Right cardiac atrium (tissue), 5 donors: ENCODE measurements at regions not wholly inside any gene's neighbourhood (a gene's known extent, or its start where the extent isn't known, plus 50 kb on each side); places are given as distances from the start of the nearest gene placed in this dataset.

Experiments used
- ATAC-seq, 2 donors: fragments of 200-7000 bp; cut with Tn5 transposase; one replicate each; pipeline versions ENCODE4 v1.8.0 to v1.9.1; 2020; ENCODE audit warnings: moderate library complexity in 2 of 2, mild to moderate bottlenecking in 1 of 2
- DNase-seq, 3 donors: peaks; one replicate each; pipeline ENCODE4 v3.0.0-alpha.2; 2020
- H3K27ac ChIP-seq: one replicate; pipeline ENCODE4 v1.5.1; 2013; ENCODE audit warnings: mild to moderate bottlenecking, low read length, control low read depth, moderate library complexity
- H3K27me3 ChIP-seq: one replicate; pipeline ENCODE4 v1.6.1; 2013; ENCODE audit not compliant: control insufficient read depth, insufficient read depth
- H3K4me1 ChIP-seq: one replicate; pipeline ENCODE4 v1.6.1; 2013; ENCODE audit warnings: low read length; ENCODE audit not compliant: control insufficient read depth, insufficient read depth
- H3K4me3 ChIP-seq: one replicate; pipeline ENCODE4 v1.5.1; 2013; ENCODE audit warnings: low read length, control low read depth
- H3K9me3 ChIP-seq: one replicate; pipeline ENCODE4 v1.6.1; 2013; ENCODE audit warnings: low read length; ENCODE audit not compliant: control insufficient read depth
- WGBS: extraction: QIAGEN DNeasy Blood & Tissue Kit; methylation state at CpG from one replicate; pipeline ENCODE4 v1.1.7; 2013; 5-methylcytosine and 5-hydroxymethylcytosine counted together
- intact Hi-C, 4 donors: fragments of 100-400 bp; cut with DNase I; formaldehyde crosslinking; loops; one replicate each; pipeline versions ENCODE4 v1.11.0 to v1.14.0; 2022 to 2023
- donor health status: healthy with polysubstance abuse.
- donor health status: DM: no; HTN: yes; CAD: no.
- donor health status: DM: no; HTN: no; CAD: no.
- donor health status: DM: no; HTN: yes; CAD: no; lungs with severe emphysema.
- donor health status: DM: yes; HTN: yes; CAD: no.

DNA sequence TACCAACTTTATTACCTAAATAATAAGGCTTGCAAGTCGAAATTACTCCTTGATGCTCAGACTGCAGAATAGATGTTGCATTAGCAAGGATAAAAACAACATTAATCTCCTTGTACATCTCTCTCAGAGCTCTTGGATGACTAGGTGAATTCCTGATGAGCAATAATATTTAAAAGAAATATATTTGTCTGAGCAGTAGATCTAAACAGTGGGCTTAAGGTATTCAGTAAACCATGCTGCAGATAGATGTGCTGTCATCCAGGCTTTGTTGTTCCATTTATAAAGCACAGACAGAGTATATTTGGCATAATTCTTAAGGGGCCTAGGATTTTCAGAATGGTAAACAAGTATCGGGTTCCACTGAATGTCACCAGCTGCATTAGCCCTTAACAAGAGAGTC is 257.1 kb downstream of the TUSC7 start:
- DNase-seq (no peak), ATAC-seq (no peak)
- intact Hi-C loops, result no loop called here
- Histone ChIP-seq H3K4me1 (no peaks in the 10 kb centered on the region), H3K27ac (no peak overlapping the region), H3K4me3 (no peak overlapping the region), H3K9me3 (no peaks in the 10 kb centered on the region), H3K27me3 (no peaks in the 10 kb centered on the region)
- 73% methylated on average over 2 of the region's 2 CpGs for WGBS

DNA sequence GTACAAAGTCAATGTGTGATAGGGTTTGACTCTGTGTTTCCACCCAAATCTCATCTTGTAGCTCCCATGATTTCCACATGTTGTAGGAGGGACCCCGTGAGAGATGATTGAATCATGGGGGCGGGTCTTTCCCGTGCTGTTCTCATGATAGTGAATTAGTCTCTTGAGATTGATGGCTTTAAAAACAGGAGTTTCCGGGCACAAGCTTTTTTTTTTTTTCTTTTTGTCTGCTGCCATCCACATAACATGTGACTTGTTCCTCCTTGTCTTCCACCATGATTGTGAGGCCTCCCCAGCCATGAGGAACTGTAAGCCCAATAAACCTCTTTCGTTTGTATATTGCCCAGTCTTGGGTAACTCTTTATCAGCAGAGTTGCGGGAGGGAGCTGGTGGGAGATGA is 259.6 kb downstream of the TUSC7 start:
- WGBS, result 67% methylated on average over 6 of the region's 6 CpGs

DNA sequence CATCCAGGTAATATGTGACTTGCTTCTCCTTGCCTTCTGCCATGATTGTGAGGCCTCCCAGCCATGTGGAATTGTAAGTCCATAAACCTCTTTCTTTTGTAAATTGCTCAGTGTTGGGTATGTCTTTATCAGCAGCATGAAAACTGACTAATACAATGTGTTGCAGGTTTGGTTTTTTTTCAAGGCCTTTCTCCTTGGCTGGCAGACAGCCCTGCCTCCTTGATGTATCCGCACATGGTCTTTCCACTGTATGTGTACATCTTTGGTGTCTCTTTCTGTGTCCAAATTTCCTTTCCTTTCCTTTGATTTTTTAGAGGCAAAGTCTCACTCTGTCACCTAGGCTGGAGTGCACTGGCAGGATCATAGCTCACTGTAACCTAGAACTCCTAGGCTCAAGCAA is 260.1 kb downstream of the TUSC7 start:
- intact Hi-C loops, result no loop called here
- DNase-seq (no peak), ATAC-seq (no peak)
- WGBS, result 98% methylated on average over 1 of the region's 1 CpG
- no peaks in the 10 kb centered on the region for H3K27me3 ChIP-seq
- no peak overlapping the region for H3K27ac ChIP-seq
- no peaks in the 10 kb centered on the region for H3K9me3 ChIP-seq
- no peak overlapping the region for H3K4me3 ChIP-seq
- no peaks in the 10 kb centered on the region for H3K4me1 ChIP-seq

More for the DNA sequence above, 259.6 kb downstream of the TUSC7 start:
- ATAC-seq (no peak), DNase-seq (no peak)
- Histone ChIP-seq H3K4me1 (no peaks in the 10 kb centered on the region), H3K4me3 (no peak overlapping the region), H3K27ac (no peak overlapping the region), H3K9me3 (no peaks in the 10 kb centered on the region), H3K27me3 (no peaks in the 10 kb centered on the region)
- intact Hi-C loops, result no loop called here

DNA sequence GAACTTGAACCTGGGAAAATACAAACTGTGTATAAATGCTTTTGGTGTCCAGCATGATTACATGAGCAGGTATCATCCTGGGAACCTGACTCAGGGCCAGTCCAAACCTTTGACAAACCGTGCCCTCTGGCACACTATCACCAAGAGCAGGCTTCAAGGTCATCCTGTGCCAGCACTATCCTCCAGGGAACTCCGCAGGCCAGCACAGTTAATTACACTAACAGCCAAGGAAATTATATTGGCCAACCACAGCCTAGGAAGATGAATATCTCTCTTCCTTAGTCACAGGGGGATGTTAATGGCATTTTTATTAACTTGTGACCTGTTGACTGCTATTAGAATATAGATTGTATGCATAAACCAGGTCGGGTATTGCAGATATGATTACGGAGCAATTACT is 262.0 kb downstream of the TUSC7 start:
- no peak overlapping the region for H3K4me3 ChIP-seq
- DNase-seq (no peak), ATAC-seq (no peak)
- WGBS, result 36% methylated on average over 4 of the region's 4 CpGs
- no peak overlapping the region for H3K27ac ChIP-seq
- H3K9me3 ChIP-seq, result no peaks in the 10 kb centered on the region
- H3K4me1 ChIP-seq, result no peaks in the 10 kb centered on the region
- no peaks in the 10 kb centered on the region for H3K27me3 ChIP-seq
- intact Hi-C loops, result no loop called here

DNA sequence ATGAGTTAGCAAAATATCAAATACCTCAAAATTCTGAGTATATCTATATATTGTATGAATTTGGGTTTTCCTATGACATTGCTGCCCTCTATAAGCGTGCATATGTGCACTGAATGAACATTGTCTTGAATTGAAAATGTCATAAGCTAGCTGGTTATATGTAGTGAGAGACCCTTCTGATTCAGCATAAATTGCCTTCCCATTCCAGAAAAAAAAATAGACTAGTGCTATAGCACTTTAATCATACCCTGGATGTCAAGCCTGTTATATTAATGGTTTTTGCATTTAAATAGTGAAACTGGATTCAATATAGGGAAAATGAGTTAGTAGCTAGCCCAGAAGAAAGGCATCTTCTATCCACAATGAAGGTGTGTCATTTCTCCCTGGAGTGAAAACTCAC is 265.1 kb downstream of the TUSC7 start:
- intact Hi-C loops, result no loop called here
- no peak for ATAC-seq
- 84% methylated on average over 1 of the region's 1 CpG for WGBS
- H3K27me3 ChIP-seq, result no peaks in the 10 kb centered on the region
- no peaks in the 10 kb centered on the region for H3K4me1 ChIP-seq
- H3K4me3 ChIP-seq, result no peak overlapping the region
- DNase-seq, result no peak
- no peak overlapping the region for H3K27ac ChIP-seq
- no peaks in the 10 kb centered on the region for H3K9me3 ChIP-seq

DNA sequence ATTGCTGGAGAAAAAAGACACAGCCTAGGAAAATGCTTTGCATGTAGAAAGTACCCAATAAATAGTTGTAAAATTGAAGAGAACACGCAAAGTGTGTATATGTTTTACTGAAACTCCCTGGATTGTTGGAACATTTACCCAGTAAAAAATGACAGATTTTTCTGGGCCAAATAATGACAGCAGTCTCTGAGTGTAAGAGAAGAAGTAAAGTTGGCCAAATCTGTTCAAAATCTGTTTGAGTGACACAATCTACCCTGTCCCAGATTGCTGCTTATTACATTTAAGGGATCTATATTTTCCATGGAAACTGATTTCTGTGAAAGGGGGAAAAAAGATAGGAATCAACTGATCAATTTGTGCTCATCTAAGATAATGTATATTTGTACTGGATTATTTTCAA is 267.9 kb downstream of the TUSC7 start:
- Histone ChIP-seq H3K27me3 (no peaks in the 10 kb centered on the region), H3K4me3 (no peak overlapping the region), H3K9me3 (no peaks in the 10 kb centered on the region), H3K4me1 (no peaks in the 10 kb centered on the region), H3K27ac (no peak overlapping the region)
- WGBS, result 93% methylated on average over 1 of the region's 1 CpG
- DNase-seq, result no peak
- intact Hi-C loops, result no loop called here
- no peak for ATAC-seq

DNA sequence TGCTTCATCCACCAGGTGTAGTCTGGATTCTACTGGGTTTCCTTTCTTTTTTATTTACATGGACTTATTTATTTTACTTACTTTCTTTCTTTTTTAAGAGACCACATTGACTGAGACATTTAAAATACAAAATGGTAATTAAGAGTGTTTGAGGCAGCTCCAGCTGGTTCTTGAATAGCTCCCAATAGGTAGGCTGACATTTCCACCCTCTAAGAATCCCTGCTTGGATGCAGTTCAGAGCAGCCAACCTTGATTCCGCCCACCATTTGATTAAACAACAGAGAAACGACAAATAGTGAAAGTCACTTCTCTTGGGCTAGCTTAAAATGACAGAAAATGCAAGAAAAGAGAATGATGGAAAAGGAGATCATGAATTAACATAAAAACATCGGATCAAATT is 270.5 kb downstream of the TUSC7 start:
- intact Hi-C loops, result no loop called here
- DNase-seq (no peak), ATAC-seq (no peak)
- H3K4me3 ChIP-seq, result no peak overlapping the region
- H3K27ac ChIP-seq, result no peak overlapping the region
- 66% methylated on average over 3 of the region's 3 CpGs for WGBS
- H3K4me1 ChIP-seq, result no peaks in the 10 kb centered on the region
- no peaks in the 10 kb centered on the region for H3K27me3 ChIP-seq
- no peaks in the 10 kb centered on the region for H3K9me3 ChIP-seq

DNA sequence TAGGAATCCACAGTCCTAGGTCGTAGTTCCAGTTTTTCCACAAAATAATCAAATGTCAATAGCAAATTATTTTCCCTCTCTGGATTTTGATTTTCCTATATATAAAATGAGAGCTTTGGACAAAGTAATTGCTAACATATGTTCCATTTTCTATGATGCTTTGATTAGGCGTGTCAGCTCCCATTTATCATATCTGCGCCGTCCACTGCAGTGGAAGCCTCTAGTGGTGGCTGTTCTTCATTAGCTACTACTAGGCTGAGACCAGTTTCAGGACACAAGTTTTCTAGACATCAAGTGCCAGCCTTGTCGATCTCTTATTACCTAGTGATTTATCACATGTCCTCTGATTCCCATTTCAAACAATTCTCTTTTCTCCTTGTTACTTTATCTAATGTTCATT is 271.5 kb downstream of the TUSC7 start:
- ATAC-seq (no peak), DNase-seq (no peak)
- intact Hi-C loops, result no loop called here
- H3K4me3 ChIP-seq, result no peak overlapping the region
- 83% methylated on average over 5 of the region's 5 CpGs for WGBS
- H3K27ac ChIP-seq, result no peak overlapping the region
- H3K4me1 ChIP-seq, result no peaks in the 10 kb centered on the region
- H3K9me3 ChIP-seq, result no peaks in the 10 kb centered on the region
- H3K27me3 ChIP-seq, result no peaks in the 10 kb centered on the region

DNA sequence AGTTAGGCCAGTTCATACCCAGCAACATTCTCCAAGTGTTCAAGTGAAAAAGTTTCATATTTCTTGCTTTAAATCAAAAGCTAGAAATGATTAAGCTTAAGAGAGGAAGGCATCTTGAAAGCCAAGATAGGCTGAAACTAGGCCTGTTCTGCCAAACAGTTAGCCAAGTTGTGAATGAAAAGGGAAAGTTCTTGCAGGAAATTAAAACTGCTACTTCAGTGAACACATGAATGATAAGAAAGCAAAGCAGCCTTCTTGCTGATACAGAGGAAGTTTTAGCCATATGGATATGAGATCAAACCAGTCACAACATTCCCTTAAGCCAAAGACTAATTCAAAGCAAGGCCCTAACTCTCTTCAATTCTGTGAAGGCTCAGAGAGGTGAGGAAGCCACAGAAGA is 274.7 kb downstream of the TUSC7 start:
- intact Hi-C loops, result no loop called here
- DNase-seq (no peak), ATAC-seq (no peak)
- Histone ChIP-seq H3K4me1 (no peaks in the 10 kb centered on the region), H3K27me3 (no peaks in the 10 kb centered on the region), H3K9me3 (no peaks in the 10 kb centered on the region), H3K27ac (no peak overlapping the region), H3K4me3 (no peak overlapping the region)

DNA sequence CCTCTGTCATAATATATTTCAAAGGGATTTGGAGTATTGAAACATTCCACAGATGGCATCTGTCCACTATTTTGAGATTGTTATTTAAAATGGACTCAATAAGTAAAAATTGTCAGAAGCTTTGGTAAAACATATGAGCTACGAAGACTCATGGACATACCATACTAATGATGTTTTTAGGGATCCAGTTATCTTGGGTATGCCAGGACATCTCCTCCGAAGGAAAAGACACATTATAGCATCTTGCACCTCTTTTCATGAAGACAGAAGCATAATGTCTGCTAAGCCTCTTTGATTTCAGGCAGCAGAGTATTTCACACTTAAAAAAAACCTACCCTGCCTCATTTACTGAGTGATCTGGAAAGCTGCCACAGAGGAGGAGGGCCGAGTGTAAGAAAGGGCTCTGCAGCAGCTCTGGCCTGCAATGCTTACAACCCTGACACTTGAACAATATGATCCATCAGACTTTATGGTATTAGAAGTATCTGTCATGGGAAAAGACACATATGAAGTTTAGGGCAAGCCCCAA is 284.8 kb downstream of the TUSC7 start:
- WGBS, result 60% methylated on average over 3 of the region's 3 CpGs
- Histone ChIP-seq H3K27me3 (no peaks in the 10 kb centered on the region), H3K4me3 (no peak overlapping the region), H3K4me1 (no peaks in the 10 kb centered on the region), H3K27ac (no peak overlapping the region), H3K9me3 (no peaks in the 10 kb centered on the region)
- no peak for DNase-seq
- no peak for ATAC-seq
- intact Hi-C loops, result no loop called here

DNA sequence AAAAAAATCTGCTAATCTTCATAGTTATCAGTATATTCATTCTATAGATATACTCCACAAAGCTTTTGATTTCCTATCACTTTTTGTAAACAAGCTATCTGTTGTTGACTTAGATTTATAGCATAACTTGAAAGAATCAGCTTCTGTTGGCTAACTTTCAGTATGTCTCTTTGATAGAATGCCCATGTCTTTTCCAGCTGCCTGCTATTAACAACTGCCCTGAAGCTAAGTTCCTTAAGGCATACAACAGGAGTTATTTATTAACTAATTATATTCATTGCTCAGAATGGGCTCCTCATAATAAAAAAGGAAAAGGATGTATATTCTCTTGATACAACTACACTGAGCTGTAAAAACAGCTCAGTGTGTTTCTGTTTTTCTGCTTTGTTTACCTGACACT is 293.9 kb downstream of the TUSC7 start:
- Histone ChIP-seq H3K27me3 (no peaks in the 10 kb centered on the region), H3K9me3 (no peaks in the 10 kb centered on the region), H3K4me1 (no peaks in the 10 kb centered on the region), H3K4me3 (no peak overlapping the region), H3K27ac (no peak overlapping the region)
- DNase-seq (no peak), ATAC-seq (no peak)
- intact Hi-C loops, result no loop called here

DNA sequence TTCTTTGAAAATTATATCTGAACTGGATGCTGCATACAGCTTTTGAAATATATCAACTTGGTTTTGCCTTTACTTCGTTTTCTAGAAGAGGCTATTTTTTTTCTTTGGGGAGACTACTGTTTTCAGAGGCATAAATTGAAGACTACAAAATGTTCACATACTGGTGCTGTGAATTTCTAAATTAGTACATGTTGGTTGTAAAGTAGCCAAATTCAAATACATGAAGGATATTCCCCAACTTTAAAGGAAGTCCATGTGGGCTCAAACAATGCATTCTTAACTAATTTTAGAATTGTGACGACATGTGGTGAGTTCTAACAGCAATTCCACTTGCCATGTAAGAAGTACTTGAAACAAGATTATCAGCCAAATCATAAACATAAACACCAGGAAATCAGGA is 295.7 kb downstream of the TUSC7 start:
- Histone ChIP-seq H3K27ac (no peak overlapping the region), H3K4me1 (no peaks in the 10 kb centered on the region), H3K9me3 (no peaks in the 10 kb centered on the region), H3K27me3 (no peaks in the 10 kb centered on the region), H3K4me3 (no peak overlapping the region)
- 49% methylated on average over 2 of the region's 2 CpGs for WGBS
- intact Hi-C loops, result no loop called here
- ATAC-seq (no peak), DNase-seq (no peak)
